GM18502 (cell line): ENCODE measurements at regions not wholly inside any gene's neighbourhood (a gene's known extent, or its start where the extent isn't known, plus 50 kb on each side); places are given as distances from the start of the nearest gene placed in this dataset.
"Not testable (repeated sequence)": the region's sequence is repeated elsewhere in the genome, so short reads cannot be mapped to it uniquely, and the experiment has no call there.

Experiments used
- ATAC-seq: cut with Tn5 transposase; IDR thresholded peaks from one replicate; pipeline ENCODE4 v1.9.1; 2021; ENCODE audit warnings: mild to moderate bottlenecking; ENCODE audit not compliant: unreplicated experiment, poor library complexity

DNA sequence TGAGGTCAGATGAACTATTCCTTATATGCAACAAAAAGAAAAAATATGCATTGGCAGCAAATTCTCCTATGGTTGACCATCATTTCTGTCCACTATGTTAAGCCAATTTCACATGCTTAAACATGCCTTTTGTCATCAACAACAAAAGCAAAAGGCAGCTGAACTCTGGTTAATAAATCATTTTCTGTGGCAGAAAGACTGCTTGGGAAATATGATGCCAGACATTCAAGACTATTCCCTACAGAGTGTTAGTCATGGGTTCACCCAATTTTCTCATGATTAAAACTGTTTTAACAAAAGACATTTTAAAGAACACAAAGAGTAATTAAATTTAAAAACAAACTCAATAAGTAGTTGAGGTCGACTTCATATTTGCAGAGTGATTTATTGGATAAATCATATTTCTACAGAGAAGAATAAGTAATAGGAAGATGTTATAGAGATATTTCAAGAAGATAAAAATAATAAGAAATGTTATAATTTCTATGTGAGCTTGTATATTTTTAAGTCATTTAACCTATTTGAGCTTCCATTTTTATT lies 890.6 kb downstream of the STPG2 start:
- ATAC-seq = no peak

DNA sequence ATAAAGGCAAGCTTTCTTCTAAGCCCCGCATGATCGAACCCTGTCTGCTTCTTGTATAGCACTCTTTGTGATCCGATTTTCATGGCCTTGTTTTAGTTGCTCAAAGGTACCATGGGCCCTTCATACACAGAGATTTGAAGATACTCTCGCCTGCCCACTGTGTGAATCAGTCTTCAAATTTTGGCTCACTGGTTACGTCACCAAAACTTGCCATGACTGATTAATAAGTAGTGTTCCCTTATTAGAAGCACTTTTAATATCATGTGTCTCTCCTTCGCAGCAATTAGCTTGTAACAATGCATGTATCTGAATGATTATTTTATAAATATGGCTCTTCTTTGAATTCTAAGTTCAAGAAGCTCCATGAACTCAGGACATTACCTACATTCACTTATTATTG lies 880.5 kb downstream of the STPG2 start:
- ATAC-seq = no peak

DNA sequence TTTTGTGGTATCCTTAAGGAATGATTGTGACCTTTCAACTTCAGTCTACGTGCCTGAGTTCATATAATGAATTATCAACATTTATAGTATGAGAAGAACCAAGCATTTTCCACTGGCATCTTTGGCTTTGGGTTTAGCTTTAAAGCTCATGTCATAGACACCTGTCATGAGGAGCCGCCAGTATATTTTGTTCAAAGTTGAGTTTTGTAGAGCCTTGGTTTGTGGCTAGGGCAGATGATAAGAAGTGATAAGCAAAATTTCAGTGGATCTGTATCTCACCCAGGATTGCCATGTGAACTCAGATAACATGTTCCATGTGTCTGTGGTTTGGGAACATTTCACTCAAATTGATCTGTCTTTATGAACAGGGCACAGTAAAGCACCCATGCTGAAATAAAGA lies 873.2 kb downstream of the STPG2 start:
- ATAC-seq = no peak

DNA sequence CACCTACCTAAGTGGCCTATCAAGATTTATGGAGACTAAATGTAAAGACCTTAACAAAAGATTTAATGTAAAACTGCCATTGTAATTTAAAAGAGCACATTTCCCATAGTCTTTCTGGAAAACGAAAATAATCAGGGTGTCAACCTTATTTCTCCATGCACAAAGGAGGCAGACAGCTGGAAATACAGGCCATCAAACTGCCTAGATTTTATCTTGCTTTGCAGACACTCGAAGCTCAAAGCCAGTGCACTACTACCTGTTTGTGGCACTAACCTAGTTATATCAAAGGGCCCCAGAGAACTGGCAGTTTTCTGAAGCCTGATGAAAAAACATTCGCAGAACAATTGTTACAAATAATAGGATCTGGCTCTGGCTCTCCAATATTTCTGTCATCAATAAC lies 863.9 kb downstream of the STPG2 start:
- ATAC-seq = no peak

DNA sequence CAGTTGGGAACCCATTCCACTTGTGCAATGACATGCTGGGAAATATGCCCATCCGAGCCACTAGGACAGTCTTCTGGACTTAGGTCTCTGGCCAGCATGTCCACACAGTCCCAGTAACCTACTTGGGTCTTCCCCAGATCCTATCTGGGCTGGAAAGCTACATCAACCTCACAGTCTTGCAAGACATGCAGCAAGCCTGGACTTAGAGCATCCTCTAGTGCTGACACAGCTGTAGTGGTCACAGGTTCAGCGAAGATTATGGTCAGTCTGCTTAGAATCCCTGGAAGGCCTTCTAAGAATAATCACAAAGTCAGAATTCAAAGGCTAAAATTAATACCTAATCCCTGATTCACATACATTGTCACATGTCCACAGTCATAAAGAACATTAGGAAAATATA lies 842.7 kb downstream of the STPG2 start:
- no peak for ATAC-seq

DNA sequence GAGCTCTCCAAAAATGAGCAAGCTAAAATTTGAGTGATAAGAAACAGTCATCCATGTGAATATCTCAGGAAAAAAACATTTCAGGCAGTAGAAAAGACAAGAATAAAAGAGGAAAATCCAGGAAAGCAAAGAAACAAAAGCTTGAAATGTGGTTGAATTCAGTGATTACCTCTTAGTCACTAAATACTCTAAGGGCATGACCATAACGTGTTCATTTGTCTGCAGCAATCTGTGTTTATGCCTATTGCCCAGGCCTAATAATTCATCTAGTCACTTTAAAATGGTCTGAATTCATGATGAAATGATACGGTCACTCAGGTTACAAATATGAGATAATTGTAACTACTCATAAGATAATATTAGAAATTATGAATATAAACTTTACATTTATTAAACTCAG lies 837.9 kb downstream of the STPG2 start:
- ATAC-seq = no peak

DNA sequence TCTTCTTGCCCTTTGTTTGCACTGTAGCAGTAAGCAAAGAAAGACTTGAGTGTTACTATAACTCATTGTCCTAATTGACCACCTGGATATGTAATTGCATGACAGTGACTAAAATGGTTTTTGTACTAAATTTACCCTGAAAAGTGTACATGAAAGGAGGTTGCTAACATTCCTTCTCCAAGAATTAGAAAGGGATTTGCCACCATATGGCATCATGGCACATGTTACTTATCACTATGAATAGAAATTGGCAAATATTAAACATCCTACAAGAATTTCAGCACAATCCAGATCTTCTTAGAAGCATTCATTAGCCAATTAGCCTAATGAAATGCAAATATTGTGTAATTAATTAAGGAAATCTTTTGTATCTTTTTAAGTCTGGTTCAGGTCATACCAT lies 834.2 kb downstream of the STPG2 start:
- no peak for ATAC-seq

DNA sequence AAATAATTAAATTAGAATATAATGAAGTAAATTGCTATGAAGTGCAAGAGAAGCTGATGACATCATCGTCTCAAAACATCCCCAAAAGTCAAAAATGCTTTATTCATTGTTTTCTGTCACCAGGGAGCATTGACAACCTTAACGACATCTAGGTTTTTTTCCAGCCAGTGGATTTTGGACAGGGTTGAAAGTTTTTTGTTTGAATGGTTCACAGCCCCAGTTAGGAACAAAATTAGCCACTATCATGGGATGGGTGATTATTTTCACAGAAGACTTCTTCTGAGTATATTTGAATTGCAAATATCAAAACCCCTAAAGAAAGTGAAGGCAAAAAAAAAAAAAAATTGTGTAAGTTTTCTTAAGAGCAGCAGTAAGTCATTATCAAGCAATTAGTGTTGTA lies 826.1 kb downstream of the STPG2 start:
- no peak for ATAC-seq

DNA sequence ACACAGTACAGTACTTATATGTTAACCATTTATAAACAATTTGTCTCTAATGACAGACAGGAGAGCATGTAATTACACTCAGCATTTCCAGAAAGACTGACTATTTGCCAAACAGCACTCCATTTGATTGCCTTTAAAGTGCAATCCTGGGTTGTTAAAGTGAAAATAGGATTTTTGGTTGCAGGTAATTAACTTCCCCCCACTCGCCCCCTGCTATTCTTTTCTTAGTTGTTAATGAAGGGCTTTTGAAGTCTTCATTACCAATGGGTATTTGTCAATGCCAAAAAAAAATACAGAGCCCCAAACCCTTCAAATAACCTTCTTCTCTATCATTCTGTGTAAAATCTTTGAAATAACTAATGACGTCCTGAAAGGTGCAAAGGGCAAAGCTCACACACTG lies 825.6 kb downstream of the STPG2 start:
- ATAC-seq = no peak

DNA sequence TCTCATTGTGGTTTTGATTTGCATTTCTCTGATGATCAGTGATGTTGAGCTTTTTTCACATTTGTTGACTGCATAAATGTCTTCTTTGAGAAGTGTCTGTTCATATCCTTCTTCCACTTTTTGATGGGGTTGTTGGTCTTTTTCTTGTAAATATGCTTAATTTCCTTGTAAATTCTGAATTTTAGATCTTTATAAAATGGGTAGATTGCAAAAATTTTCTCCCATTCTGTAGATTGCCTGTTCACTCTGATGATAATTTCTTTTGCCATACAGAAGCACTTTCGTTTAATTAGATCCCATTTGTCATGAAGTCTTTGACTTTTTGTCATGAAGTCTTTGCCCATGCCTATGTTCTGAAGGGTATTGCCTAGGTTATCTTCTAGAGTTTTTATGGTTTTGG lies 817.5 kb downstream of the STPG2 start:
- ATAC-seq = not testable (repeated sequence)

DNA sequence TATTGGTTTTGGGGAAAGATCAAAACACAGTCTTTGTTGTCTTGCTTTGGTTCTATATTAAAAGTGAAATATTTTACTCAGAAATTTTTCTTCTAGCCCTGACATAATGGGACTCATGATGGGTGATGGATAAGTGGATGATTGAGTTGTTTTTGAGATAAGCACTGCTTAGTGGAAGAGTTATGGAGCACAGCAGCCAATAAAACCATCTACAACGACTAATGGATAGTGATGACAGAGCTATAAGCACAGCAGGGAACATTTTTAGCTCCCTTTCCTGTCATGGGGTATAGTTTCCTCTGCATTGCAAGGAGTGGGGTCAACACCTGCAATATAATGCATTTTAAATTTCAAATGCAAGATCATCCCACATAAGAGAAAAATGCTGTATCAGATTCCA lies 812.4 kb downstream of the STPG2 start:
- no peak for ATAC-seq

DNA sequence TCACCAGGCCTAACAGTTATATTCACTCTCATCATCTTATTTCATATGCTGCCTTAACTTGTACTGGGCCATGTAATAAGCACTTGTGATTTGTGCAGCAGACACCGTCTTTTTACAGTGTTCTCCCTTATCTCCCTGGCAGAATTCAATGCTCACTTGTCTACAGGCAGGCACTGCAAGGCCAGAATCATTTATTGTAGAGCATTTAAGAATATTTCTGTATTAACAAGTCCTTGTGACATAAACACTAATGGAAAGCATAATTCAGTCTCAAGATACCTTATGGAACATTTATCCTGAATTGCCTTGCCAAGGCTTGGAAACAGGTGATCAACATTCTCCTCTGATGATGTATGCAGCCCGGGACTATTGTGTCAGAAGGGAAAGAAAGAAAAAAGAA lies 808.9 kb downstream of the STPG2 start:
- no peak for ATAC-seq

DNA sequence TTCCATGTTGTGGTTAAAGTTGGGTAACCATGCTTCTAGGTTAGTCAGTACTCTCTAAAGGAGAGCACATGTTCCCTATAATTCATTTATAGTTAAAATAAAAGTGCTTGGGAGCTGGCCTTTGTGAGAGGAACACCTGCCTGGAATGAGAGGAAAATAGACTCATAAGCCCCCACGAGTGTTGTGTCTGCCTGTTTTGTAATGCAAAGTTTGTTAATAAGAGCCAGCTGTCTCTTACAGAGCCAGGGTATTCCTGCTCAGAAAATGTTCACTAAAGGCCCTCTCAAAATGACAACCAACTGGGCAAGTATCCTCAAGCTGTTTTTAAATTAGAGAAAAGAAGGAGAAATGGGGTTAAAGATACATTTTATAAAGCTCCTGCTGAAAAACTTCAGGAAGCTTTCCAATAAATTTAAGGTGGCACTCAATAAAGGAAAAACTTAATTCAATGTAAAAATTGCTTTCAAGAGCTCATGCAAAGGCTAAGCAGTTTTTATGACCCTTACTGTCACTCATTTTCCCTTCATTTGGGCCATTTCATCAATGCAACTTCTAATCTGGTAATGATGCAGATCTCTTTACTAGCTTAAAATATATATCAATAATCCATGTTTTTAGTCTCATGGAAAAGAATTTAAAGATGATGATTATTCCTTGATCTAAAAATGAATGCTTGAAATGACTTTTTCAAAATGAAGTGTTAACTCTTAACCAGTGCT lies 793.6 kb downstream of the STPG2 start:
- no peak for ATAC-seq

DNA sequence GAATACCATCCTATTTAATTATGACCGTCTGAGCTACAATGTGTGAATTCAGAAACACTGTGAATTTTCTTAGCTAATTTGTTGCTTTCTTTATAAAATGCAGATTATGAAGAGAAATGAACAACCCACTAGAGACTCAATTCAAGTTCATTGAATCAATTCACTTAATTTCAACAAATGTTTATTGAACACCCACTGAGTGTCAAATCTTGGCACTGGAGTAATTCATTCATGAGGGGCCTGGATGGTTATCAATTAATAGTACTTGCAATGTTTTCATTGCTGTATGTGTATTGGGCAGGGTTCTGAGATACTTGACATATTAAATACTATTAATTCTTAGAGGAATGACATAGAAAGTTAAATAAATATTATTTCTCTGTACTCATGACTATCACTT lies 789.4 kb downstream of the STPG2 start:
- no peak for ATAC-seq

DNA sequence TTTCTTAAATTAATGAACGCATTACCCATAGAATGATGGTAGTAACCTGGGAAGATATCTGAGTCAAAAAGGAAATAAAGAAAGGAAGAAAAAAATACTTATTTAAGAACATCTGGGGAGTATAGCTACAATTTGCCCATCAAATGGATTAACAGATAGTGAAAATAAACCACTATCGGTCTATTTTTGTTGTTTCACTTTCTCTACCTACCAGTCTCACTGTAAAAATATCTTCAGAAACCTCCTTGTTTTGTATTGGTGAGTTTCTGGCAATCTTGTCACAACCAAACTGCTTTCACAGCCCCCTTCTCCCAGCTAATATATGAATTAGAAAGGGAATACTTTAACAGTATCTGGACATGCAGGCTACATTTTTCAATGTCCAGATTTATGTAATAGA lies 783.5 kb downstream of the STPG2 start:
- no peak for ATAC-seq

DNA sequence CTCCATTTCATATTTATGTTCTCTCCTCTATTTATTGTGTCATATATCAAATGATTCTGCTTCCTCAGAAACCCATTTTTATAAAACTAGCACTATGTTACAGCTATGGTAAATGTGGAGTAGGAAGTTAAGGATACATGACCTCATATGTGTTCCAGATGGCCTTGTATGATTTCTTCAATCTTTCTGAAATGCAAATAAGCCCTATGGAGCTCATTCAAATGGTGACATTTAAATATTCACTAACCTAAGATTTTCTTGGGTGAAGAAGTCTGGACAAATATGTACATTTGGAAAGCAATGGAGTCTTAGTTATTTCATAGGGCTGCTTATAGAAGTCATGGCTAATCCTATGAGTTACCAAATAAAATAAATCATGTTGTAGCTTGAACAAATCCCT lies 782.5 kb downstream of the STPG2 start:
- ATAC-seq = no peak

DNA sequence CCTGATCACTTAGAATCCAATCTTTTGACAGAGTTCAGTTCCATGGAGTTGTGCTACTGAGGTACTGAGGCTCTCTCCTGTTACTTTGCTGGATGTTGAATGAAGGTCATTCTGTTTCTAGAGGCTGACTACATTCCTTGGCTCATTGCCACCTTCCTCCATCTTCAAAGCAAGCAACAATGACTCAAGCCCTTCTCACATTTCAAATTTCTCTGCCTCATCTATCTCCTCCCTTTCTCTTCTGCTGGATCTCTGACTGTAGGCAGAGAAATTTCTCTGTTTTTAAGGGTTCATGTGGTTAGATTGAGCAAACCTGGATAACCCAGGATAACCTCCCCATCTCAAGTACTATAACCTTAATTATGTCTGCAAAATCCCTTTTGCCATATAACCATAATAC lies 775.4 kb downstream of the STPG2 start:
- ATAC-seq = no peak

DNA sequence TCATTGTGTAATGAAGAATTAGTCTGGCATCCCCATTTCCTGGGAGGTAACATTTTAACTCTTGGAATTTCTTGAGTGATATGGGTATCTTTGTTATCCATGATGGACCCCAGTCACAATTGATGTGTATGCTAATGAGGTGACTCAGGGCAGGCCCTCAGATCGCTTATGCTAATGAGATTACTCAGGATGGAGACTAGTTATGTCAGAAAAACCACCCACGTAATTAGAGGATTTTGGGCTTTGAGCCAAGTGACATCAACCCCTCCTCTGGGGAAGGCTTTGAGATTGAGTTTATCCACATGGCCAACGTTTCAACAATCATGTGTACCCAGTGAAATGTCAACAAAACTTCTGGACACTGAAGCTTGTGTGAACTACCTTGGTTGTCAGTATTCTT lies 772.7 kb downstream of the STPG2 start:
- no peak for ATAC-seq

DNA sequence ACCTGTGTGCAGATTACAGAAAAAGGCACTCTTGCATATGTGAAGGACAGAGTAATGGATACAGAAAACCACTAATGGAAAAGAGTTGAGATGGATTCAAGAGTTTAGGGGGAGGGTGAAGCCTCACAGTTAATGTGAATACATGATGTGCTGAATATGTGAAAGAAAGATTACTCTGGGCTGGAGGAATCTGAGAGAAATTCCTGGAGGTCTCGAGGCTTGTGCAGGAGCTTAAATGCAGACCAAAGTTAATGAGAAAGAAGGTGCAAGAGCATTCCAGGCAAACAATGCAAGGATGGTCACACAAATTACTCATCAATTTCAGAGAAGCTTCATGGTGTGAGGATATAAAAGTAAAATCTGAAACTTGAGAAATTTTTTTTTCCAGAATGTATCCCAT lies 768.8 kb downstream of the STPG2 start:
- no peak for ATAC-seq

DNA sequence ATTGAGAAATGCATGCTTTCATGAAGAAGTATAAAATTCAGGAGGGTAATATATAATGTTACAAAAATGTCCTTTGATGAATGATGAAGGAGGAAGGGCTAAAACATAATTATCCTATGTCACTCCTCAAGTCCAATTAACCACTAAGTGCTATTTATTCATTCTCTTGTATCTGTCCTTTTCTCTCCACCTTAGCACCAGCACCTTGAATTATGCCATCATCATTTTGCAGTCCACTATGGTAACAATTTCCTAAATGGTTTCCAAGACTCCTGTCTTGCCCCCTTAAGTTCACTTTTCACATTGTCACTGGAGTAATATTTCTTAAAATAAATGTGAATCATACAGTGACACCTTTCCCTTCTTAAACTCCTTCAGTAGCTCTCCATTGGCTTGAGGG lies 756.3 kb downstream of the STPG2 start:
- ATAC-seq = no peak

DNA sequence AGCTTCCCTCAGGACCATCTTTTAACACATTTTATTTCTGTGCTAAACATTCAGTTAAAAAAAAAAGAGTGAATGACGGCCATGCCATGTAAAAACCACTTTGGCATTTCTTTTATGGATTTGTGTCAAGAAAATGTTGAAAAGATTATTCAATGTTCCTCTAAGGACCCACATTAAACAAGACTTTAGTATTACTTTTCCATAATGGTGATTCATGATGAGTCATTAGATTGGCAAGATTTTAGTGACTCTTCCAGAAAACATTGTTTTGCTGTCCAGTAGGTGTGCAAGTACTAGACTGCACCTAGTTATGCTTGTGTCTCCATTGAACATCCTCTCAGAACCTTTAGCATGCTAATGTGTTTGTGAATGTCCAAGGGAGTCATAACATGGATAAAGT lies 748.6 kb downstream of the STPG2 start:
- ATAC-seq = no peak

DNA sequence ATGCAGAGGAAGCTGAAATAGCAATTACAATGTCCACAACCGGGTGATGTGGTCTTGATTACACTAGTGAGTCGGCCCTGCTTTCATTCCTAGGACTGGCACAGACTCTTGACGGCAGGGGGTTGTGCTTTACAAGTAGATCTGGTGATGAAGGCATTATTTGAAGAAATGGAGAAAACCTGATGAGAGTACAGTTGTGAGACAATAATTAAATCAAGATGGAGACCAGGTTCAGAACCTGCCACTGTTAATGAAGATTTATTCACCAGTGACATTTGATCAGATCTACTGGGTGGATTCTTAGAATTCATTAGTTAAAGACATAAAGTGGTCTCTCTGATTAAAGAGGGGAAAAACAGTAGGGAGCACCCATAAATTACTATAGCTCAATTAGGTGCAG lies 747.2 kb downstream of the STPG2 start:
- no peak for ATAC-seq

DNA sequence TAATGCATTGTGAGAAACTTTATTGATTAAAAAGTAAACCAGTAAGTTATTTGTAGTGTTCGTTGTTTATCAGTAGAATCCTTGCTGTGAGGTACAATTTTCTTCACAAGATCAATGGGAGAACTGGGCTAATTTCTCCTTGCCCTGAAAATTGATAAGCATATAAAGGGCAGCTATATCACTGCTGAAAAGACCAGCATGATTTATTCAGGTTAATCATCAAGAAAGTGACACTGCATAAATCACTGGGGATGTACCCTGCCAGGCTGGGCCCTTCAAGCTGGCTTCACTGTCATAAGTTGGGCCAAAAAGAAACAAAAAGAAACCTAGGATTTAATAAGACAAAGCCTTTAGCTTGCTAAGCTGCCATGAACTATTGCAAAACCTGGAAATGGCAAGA lies 746.7 kb downstream of the STPG2 start:
- ATAC-seq = no peak
